H9 (cell line): ENCODE measurements at regions not wholly inside any gene's neighbourhood (a gene's known extent, or its start where the extent isn't known, plus 50 kb on each side); places are given as distances from the start of the nearest gene placed in this dataset.

ENCODE experiments used
- DNase-seq: peaks from one replicate; pipeline ENCODE4 v3.0.0-alpha.2; 2017
- H2AFZ ChIP-seq: one replicate; pipeline ENCODE4 v1.6.1; 2013; ENCODE audit warnings: mild to moderate bottlenecking, low read length, control low read depth, moderate library complexity
- H2AK5ac ChIP-seq: 2 replicates; pipeline ENCODE4 v1.6.1; 2013; ENCODE audit warnings: low read length, control low read depth, mixed read lengths; ENCODE audit not compliant: insufficient read length
- H2BK120ac ChIP-seq: one replicate; pipeline ENCODE4 v1.6.1; 2013; ENCODE audit warnings: low read depth, mild to moderate bottlenecking, low read length, control low read depth, inconsistent platforms; ENCODE audit not compliant: poor library complexity, severe bottlenecking
- H2BK12ac ChIP-seq: 2 replicates; pipeline ENCODE4 v1.6.1; 2013; ENCODE audit warnings: low read length, control low read depth, mixed read lengths, low read depth; ENCODE audit not compliant: insufficient read length
- H2BK15ac ChIP-seq: 2 replicates; pipeline ENCODE4 v1.6.1; 2013; ENCODE audit warnings: low read depth, low read length, control low read depth
- H2BK20ac ChIP-seq: one replicate; pipeline ENCODE4 v1.6.1; 2013; ENCODE audit warnings: low read depth, mild to moderate bottlenecking, low read length, control low read depth, inconsistent platforms; ENCODE audit not compliant: poor library complexity, severe bottlenecking
- H2BK5ac ChIP-seq: 2 replicates; pipeline ENCODE4 v1.6.1; 2013; ENCODE audit warnings: low read length, control low read depth, mixed read lengths; ENCODE audit not compliant: insufficient read length
- H3K14ac ChIP-seq: 2 replicates; pipeline ENCODE4 v1.6.1; 2013; ENCODE audit warnings: low read length, control low read depth; ENCODE audit not compliant: insufficient read depth
- H3K18ac ChIP-seq: 2 replicates; pipeline ENCODE4 v1.6.1; 2013; ENCODE audit warnings: low read depth, mild to moderate bottlenecking, mixed read lengths, low read length, control low read depth; ENCODE audit not compliant: insufficient read length
- H3K23ac ChIP-seq: 2 replicates; pipeline ENCODE4 v1.6.1; 2013; ENCODE audit warnings: low read length, control low read depth, mixed read lengths, low read depth; ENCODE audit not compliant: insufficient read length
- H3K23me2 ChIP-seq: 2 replicates; pipeline ENCODE4 v1.6.1; 2013; ENCODE audit warnings: low read depth, mild to moderate bottlenecking, mixed read lengths, low read length, control low read depth; ENCODE audit not compliant: insufficient read length, poor library complexity, severe bottlenecking
- H3K27ac ChIP-seq: 2 replicates; pipeline ENCODE4 v1.5.1; 2013; ENCODE audit warnings: low read length, control low read depth, mixed read lengths, low read depth; ENCODE audit not compliant: insufficient read length
- H3K27me3 ChIP-seq: 2 replicates; pipeline ENCODE4 v1.6.1; 2013; ENCODE audit warnings: low read length, control low read depth, inconsistent platforms; ENCODE audit not compliant: insufficient read depth
- H3K4ac ChIP-seq: 2 replicates; pipeline ENCODE4 v1.6.1; 2013; ENCODE audit warnings: low read depth, mild to moderate bottlenecking, control low read depth, inconsistent platforms, low read length, moderate library complexity
- H3K4me1 ChIP-seq: 2 replicates; pipeline ENCODE4 v1.6.1; 2013; ENCODE audit warnings: low read length, control low read depth, inconsistent platforms; ENCODE audit not compliant: insufficient read depth
- H3K4me2 ChIP-seq: 2 replicates; pipeline ENCODE4 v1.6.1; 2013; ENCODE audit warnings: low read length, control low read depth, mixed read lengths; ENCODE audit not compliant: insufficient read length, insufficient read depth
- H3K56ac ChIP-seq: 2 replicates; pipeline ENCODE4 v1.6.1; 2013; ENCODE audit warnings: low read depth, mild to moderate bottlenecking, mixed read lengths, low read length, control low read depth; ENCODE audit not compliant: insufficient read length
- H3K79me1 ChIP-seq: 2 replicates; pipeline ENCODE4 v1.6.1; 2013; ENCODE audit warnings: low read depth, mild to moderate bottlenecking, moderate library complexity, low read length, control low read depth, inconsistent platforms; ENCODE audit not compliant: insufficient read depth, poor library complexity, severe bottlenecking
- H3K79me2 ChIP-seq: 2 replicates; pipeline ENCODE4 v1.6.1; 2013; ENCODE audit warnings: low read length, control low read depth, inconsistent platforms; ENCODE audit not compliant: insufficient read depth
- H3K9ac ChIP-seq: 2 replicates; pipeline ENCODE4 v1.6.1; 2013; ENCODE audit warnings: low read length, control low read depth, mixed read lengths; ENCODE audit not compliant: insufficient read length; ENCODE audit errors: extremely low read depth
- H3K9me3 ChIP-seq: one replicate; pipeline ENCODE4 v1.6.1; 2013; ENCODE audit warnings: low read depth, low read length, inconsistent platforms; ENCODE audit not compliant: control insufficient read depth
- H3T11ph ChIP-seq: one replicate; pipeline ENCODE4 v1.6.1; 2013; ENCODE audit warnings: mild to moderate bottlenecking, low read length, control low read depth, inconsistent platforms
- H4K20me1 ChIP-seq: one replicate; pipeline ENCODE4 v1.6.1; 2013; ENCODE audit not compliant: control insufficient read depth, insufficient read length, insufficient read depth
- H4K5ac ChIP-seq: 2 replicates; pipeline ENCODE4 v1.6.1; 2013; ENCODE audit warnings: low read depth, mild to moderate bottlenecking, mixed read lengths, low read length, control low read depth; ENCODE audit not compliant: insufficient read length
- H4K8ac ChIP-seq: replicated peaks from 2 replicates; pipeline ENCODE4 v1.6.1; 2013; ENCODE audit warnings: low read length, control low read depth, mixed read lengths, low read depth; ENCODE audit not compliant: insufficient read length
- H4K91ac ChIP-seq: 2 replicates; pipeline ENCODE4 v1.6.1; 2013; ENCODE audit warnings: low read depth, mild to moderate bottlenecking, moderate library complexity, mixed read lengths, low read length, control low read depth; ENCODE audit not compliant: insufficient read length
- H3K27ac Mint-ChIP-seq, 3 experiments: 2 replicates in 2 of 3; 3 replicates in 1 of 3; pipeline ENCODE4 v1.8.0; 2020 to 2021; ENCODE audit warnings: mixed read lengths in 3 of 3, mild to moderate bottlenecking in 1 of 3, moderate library complexity in 1 of 3
- H3K27me3 Mint-ChIP-seq: 2 replicates; pipeline ENCODE4 v1.8.0; 2021; ENCODE audit warnings: low read depth, mild to moderate bottlenecking, moderate library complexity, mixed read lengths
- H3K36me3 Mint-ChIP-seq, 3 experiments: 2 replicates in 2 of 3; 3 replicates in 1 of 3; pipeline ENCODE4 v1.8.0; 2020 to 2021; ENCODE audit warnings: low read depth in 3 of 3, mixed read lengths in 3 of 3; ENCODE audit not compliant: insufficient read depth in 1 of 3
- H3K4me1 Mint-ChIP-seq, 2 experiments: 2 replicates each; pipeline ENCODE4 v1.8.0; 2020; ENCODE audit warnings: mixed read lengths in 2 of 2
- H3K4me3 Mint-ChIP-seq, 2 experiments: 2 replicates in 1 of 2; 3 replicates in 1 of 2; pipeline ENCODE4 v1.8.0; 2020 to 2021; ENCODE audit warnings: mild to moderate bottlenecking in 2 of 2, mixed read lengths in 2 of 2, moderate library complexity in 1 of 2
- H3K9me3 Mint-ChIP-seq, 2 experiments: 2 replicates in 1 of 2; 3 replicates in 1 of 2; pipeline ENCODE4 v1.8.0; 2020; ENCODE audit warnings: mild to moderate bottlenecking in 2 of 2, mixed read lengths in 2 of 2, moderate library complexity in 1 of 2
- CTCF ChIP-seq: fragments of 200-600 bp; sonication (generic); conservative IDR thresholded peaks from 3 replicates; pipeline ENCODE4 v1.8.0; 2021; ENCODE audit warnings: antibody characterized with exemption, mild to moderate bottlenecking
- WGBS: extraction: QIAGEN DNeasy Blood & Tissue Kit; methylation state at CpG from one replicate; pipeline ENCODE4 v1.1.7; 2013; ENCODE audit warnings: missing lambda C conversion rate, low lambda C conversion rate, mixed read lengths; ENCODE audit not compliant: insufficient read length; ENCODE audit errors: extremely low coverage; 5-methylcytosine and 5-hydroxymethylcytosine counted together

DNA sequence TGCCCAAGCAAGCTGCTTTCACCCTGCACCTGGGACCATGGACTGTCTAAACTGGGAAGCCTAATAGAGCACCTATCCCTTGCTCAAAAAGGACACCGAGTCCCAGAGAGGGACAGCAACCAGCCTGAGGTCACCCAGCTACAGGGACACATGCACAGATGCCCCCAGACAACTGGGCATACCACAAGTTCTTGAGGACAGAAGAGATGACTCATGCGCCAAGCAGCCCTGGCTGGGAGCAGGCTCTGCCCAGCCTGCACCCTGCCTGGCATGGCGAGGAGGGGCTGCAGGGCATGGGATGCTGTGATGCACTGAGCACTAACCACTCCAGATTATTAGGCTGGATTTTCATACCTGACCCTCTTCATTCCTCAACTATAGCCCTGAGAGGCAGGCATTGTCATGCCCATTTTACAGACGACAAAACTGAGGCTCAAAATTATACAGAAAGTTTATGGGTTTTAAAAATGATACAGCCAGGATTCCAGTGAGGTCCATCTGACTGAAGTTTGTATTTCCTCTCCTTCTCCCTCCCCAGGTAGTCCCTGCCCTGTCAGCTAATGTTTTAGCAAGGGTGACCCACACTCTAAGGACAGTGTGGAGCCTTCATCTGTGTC, 289.3 kb upstream of the ZMIZ1 start:
- H3K4ac ChIP-seq: no peak overlapping the region

More for the DNA sequence above, 289.3 kb upstream of the ZMIZ1 start:
- Histone ChIP-seq H3K9me3 (no peaks in the 10 kb centered on the region), H3K23ac (no peak overlapping the region), H3K79me2 (no peaks in the 10 kb centered on the region), H2BK20ac (no peak overlapping the region), H4K91ac (no peak overlapping the region), H3K4me1 (no peaks in the 10 kb centered on the region), H2BK15ac (no peak overlapping the region), H3K9ac (no peak overlapping the region), H4K5ac (no peak overlapping the region), H4K20me1 (no peaks in the 10 kb centered on the region), H4K8ac (no peak overlapping the region), H3K23me2 (no peaks in the 10 kb centered on the region), H3T11ph (no peak overlapping the region), H2BK12ac (no peak overlapping the region), H3K14ac (no peak overlapping the region), H2BK120ac (no peak overlapping the region), H2AK5ac (no peak overlapping the region), H3K18ac (no peak overlapping the region), H3K79me1 (no peaks in the 10 kb centered on the region), H2AFZ (no peak overlapping the region), H3K56ac (no peak overlapping the region), H3K27me3 (no peaks in the 10 kb centered on the region), H3K27ac (no peak overlapping the region), H3K4me2 (no peak overlapping the region), H2BK5ac (no peak overlapping the region)
- Mint-ChIP-seq H3K4me1 (peaks cover 12 to 24% of the 10 kb centered on the region in 2 experiments), H3K27ac (peak overlapping the region in 1 of 3 experiments; percentile 70; a peak in 1 of 7 replicates), H3K4me3 (no peak overlapping the region), H3K9me3 (peaks cover 7 to 17% of the 10 kb centered on the region in 2 experiments; a peak in 4 of 5 replicates), H3K27me3 (peaks cover 12% of the 10 kb centered on the region), H3K36me3 (no peaks in the 10 kb centered on the region; a peak in 1 of 7 replicates)
- no peak for TF ChIP-seq CTCF
- WGBS: no CpG with 5 or more reads among the region's 4 CpGs
- no peak for DNase-seq
